Right lung (tissue), 2 donors: ENCODE measurements at regions not wholly inside any gene's neighbourhood (a gene's known extent, or its start where the extent isn't known, plus 50 kb on each side); places are given as distances from the start of the nearest gene placed in this dataset.

ENCODE experiments used
- DNase-seq, 2 donors: peaks; one replicate each; pipeline ENCODE4 v3.0.0-alpha.2; 2013

- no peak for DNase-seq
Observed at GRCh38 chr2:65655000-65655399, 222.6 kb upstream of the SPRED2 start.

GRCh38 chr2:65654496-65654895 is 222.1 kb upstream of the SPRED2 start:
- no peak for DNase-seq

DNA sequence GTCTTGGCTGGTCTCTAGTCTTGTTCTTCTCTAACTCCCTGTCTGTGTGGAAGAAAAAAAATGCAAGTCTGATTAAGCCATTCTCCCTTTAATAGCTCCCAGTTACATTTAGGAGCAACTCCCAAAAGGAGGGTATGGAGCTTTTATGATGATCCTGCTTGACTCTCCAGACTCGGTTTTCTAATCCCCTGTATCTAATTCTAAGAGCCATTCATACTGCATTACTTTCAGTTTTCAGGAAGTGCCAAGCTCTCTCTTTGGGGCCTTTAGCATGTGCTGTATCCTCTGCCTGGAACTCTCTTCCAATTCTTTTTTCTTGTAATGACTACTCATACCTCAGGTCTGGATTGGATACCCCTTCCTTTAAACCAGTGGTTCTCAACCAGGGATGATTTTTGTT is 219.7 kb upstream of the SPRED2 start:
- DNase-seq = no peak

GRCh38 chr2:65649811-65650589 is 217.6 kb upstream of the SPRED2 start:
- DNase-seq = no peak

DNA sequence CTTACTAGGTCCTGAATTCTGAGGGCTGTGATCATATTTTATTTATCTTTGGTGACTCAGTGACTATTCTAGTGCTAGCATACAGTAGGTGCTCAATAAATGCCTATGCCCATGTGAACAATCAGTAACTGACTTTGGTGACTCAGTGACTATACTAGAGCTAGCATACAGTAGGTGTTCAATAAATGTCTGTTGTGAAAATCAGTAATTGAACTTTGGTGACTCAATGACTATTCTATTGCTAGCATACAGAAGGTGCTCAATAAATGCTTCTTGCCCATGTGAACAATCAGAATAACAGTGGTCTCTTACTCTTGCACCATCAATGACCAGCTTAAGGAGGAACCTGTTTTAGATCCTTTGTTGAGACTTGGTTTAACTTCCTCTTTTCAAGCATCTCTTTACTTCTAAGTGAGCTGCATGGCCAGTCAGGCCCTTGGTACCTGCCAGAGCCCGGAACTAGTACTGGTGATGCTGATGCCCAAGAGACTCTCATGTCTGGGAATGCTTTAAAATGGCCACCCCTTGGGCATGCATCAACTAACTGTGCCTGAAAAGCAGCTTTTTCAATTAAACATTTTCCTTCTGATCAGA is 214.9 kb upstream of the SPRED2 start:
- no peak for DNase-seq

- no peak for DNase-seq
Observed at GRCh38 chr2:65640793-65641103, 208.3 kb upstream of the SPRED2 start.

- no peak for DNase-seq
Observed at GRCh38 chr2:65639156-65639864, 206.9 kb upstream of the SPRED2 start.

DNA sequence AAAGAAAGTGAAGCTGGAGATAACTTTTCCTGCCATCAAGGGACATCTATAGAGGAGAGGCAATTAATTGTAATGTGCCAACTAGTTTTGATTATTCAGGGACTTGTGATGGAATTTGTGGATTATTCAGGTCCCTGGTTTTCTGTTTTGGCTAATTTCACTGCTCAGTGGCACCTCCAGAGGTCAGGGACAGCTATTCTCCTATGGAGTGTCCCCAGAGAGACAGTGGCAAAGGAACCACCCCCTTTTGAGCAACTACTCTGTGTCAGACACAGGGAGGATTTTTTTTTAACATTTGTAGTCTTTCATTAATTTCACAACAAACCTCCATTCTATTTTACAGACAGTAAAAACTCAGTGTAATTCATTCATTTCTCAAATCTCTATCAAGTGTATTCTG is 206.0 kb upstream of the SPRED2 start:
- no peak for DNase-seq

- no peak for DNase-seq
Observed at GRCh38 chr2:65636813-65637483, 204.5 kb upstream of the SPRED2 start.

- DNase-seq = no peak
Observed at GRCh38 chr2:65636024-65636423, 203.6 kb upstream of the SPRED2 start.

GRCh38 chr2:65634304-65634703 is 201.9 kb upstream of the SPRED2 start:
- DNase-seq = no peak

- no peak for DNase-seq
Observed at GRCh38 chr2:65630643-65631042, 198.2 kb upstream of the SPRED2 start.

GRCh38 chr2:65628156-65628555 is 195.8 kb upstream of the SPRED2 start:
- no peak for DNase-seq

DNA sequence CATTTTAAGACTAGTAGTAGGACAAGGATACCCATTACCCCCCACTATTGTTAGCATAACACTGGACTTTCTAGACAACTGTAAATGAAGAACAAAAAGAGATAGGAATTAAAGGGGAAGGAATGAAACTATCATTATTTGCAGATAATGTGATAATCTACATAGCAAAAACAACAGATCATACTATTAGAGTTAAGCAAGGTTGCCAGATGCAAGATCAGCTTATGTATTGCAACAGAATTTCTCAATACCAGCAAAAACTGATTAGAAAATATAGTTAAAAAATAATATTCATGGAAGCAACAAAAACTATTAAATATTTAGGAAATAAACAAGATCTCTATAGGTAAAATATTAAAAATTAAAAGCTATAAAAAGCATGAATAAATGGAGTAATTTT is 194.4 kb upstream of the SPRED2 start:
- DNase-seq = no peak

DNA sequence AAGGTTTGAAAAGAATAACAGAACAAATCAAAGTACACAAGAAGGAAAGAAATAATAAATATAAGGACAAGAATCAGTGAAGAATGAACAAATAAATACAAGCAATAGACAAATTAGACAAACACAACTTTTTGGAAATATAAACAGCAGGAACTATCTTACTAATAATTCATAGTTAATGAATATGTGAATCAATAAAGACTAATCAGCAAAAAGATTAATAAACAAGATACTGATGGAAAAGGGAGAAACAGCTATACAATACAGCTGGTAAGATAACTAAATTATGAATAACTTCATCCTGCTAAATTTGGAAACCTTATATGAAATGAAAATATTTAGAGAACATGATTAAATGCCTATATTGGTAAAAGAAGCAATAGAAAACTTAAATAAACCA is 193.6 kb upstream of the SPRED2 start:
- DNase-seq = no peak

DNA sequence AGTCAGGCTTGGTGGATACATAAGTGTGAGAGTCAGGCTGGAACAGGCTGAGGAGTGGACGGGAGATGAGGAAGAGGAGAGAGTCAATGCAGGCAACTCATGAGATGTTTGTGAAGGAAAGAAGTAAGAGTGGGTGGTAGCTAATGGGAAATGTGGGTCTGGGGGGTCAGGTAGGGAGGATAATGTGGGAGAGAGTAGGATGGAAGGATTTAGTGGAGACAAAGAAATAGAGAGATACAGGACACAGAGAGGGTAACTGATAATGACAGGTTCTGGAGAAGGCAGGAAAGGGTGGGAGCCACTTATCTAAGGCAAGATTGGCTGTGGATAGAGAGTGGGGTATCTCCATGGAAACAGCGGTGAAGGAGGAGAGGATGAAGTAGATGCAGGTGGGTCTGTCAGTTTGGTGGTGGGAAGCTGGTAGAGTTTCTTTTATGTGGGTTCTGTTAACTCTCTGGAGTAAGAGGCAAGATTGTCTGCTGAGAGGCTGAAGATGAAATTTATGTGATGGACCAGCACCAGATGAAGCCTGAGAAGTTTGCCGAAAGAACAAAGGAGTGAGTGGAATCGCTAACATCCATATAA is 190.6 kb upstream of the SPRED2 start:
- no peak for DNase-seq

GRCh38 chr2:65622499-65622898 is 190.1 kb upstream of the SPRED2 start:
- DNase-seq = no peak

- no peak for DNase-seq
Observed at GRCh38 chr2:65620524-65620923, 188.1 kb upstream of the SPRED2 start.

DNA sequence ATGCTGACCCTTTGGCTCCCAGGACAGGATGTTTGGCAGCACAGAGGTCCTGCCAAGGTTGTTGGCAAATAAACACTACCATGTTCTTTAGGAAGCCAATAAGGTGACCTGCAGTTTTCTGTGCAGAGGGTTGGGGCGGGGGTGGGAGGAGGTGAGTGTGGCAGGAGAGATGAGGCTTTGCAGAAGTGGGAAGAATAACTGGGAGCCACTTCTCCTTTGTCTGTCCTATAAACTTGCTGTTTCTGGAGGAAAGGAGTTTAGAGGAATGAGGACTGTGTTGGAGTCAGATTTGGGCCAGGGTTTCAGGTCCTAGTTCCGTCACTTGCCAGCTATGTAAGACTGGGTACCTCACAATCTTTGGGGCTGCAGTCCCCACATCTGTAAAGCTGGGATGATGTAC is 187.6 kb upstream of the SPRED2 start:
- no peak for DNase-seq

DNA sequence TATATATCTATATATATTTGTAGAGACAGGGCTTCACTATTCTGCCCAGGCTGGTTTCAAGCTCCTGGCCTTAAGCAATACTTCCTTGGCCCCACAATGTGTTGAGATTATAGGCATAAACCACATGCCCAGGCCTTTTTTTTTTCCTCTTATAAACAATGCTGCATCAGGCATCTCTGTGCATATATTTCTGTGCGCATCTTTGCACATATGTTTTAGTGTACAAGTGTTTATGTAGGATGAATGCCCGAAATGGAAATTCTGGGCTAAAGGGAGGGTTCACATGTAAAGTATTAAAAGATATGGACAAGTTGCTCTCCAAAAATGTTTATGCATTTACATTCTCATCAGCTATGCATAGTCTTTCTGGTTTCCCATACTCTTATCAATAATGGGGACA is 183.2 kb upstream of the SPRED2 start:
- no peak for DNase-seq

DNA sequence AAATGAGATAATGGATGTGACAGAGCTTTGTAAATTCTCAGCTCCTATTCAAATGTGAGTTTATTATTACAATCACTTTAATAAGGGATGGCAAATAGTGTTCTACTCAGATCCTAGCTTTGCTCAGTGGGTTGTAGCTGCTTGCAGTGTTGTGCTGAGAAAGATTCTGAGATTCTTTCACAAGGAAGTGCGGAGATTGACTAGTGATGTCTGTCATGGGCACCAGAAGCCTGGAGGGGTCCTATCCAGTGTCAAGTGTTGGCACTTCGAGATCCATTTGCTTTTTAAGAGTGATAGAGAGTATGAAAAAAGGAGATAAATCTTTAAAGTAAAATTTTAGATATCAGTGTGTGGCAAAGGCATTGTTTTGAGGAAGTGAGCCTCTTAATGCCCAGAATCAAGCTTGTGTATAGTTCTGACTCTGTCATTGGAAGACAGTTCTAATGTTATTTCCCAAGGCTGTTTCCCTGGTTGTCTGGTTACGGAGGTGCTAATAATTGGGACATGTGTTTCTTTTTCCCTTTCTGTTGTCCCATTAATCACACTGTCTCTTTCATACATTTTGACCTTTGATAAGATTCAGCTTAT is 181.7 kb upstream of the SPRED2 start:
- no peak for DNase-seq

DNA sequence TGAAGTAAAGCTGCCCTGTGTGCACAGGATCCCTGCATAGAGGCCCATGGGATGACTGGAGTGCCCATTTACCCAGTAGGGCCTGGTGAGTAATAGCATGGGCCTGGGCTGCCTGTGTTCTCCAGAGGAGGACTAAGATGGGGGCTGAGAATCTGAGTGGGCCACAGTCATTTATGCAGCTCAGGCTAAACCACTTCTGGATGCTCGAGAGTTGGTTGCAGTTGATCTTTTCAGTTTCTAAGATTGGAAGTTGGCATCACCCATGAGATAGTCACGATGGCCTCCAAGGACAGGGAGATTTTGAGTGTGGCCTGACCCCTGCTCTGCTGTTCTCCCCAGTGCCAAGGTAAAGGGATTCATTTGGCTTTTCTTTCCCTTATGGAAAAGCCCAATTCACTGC is 179.1 kb upstream of the SPRED2 start:
- DNase-seq = no peak
